Esophagus (tissue), 2 donors: ENCODE measurements at regions not wholly inside any gene's neighbourhood (a gene's known extent, or its start where the extent isn't known, plus 50 kb on each side); places are given as distances from the start of the nearest gene placed in this dataset.

Experiments
- H3K27ac ChIP-seq, 2 donors: one replicate each; pipeline ENCODE4 v1.5.1; 2013; ENCODE audit warnings: low read depth in 2 of 2, mild to moderate bottlenecking in 2 of 2, inconsistent platforms in 1 of 2, low read length in 1 of 2, moderate library complexity in 1 of 2
- H3K27me3 ChIP-seq, 2 donors: one replicate each; pipeline ENCODE4 v1.6.1; 2013; ENCODE audit warnings: low read length in 2 of 2, control low read depth in 1 of 2, mild to moderate bottlenecking in 1 of 2; ENCODE audit not compliant: insufficient read depth in 2 of 2, control insufficient read depth in 1 of 2
- H3K36me3 ChIP-seq, 2 donors: one replicate each; pipeline ENCODE4 v1.6.1; 2013; ENCODE audit warnings: low read length in 1 of 2; ENCODE audit not compliant: control insufficient read depth in 2 of 2, insufficient read depth in 2 of 2
- H3K4me1 ChIP-seq, 2 donors: one replicate each; pipeline ENCODE4 v1.6.1; 2013; ENCODE audit warnings: low read length in 1 of 2; ENCODE audit not compliant: control insufficient read depth in 2 of 2, insufficient read depth in 2 of 2
- H3K4me3 ChIP-seq, 2 donors: one replicate each; pipeline ENCODE4 v1.5.1; 2013; ENCODE audit warnings: low read length in 2 of 2, mild to moderate bottlenecking in 2 of 2, low read depth in 1 of 2, moderate library complexity in 1 of 2
- H3K9me3 ChIP-seq, 2 donors: one replicate each; pipeline ENCODE4 v1.6.1; 2013; ENCODE audit warnings: mild to moderate bottlenecking in 2 of 2, low read depth in 1 of 2, low read length in 1 of 2, moderate library complexity in 1 of 2; ENCODE audit not compliant: control insufficient read depth in 2 of 2, insufficient read depth in 1 of 2
- WGBS, 2 donors: extraction: QIAGEN DNeasy Blood & Tissue Kit; methylation state at CpG; one replicate each; pipeline ENCODE4 v1.1.7; 2013; 5-methylcytosine and 5-hydroxymethylcytosine counted together
- donor health status: healthy with polysubstance abuse.
- donor health status: Bipolar disorder and iron deficiency.

DNA sequence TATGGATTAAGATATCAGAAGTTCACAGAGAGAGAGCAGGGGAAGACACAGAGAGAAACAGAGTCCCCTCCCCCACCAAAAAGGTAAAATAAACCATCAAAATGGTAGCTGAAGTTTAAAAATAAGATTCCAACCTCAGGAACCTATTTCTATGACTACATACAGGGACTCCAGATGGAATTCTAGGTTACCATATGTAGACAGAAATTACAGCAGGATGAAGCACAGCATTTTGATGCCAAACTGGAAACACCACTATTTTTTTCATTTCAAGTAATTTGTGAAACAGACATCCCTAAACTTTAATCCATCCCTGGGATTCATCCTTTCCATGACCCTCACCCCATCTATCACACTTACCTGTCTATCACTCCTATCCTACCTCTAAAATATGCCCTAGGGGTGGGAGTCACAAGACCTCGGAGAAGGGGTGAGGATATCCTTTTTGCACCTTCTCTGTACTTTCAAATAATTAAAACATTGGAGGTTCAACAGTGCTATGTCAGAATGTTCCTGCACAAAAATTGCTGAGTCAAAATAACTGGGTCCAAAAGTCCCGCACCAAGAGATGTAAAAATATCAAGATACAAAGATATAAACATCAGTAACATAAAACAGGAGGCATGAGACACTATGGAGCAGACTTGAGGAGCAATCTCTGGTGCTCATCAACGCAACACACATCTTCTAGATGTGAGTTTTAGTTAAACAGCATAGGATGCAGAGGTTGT is 344.5 kb upstream of the RASGEF1B start:
- H3K4me3 ChIP-seq, result no peak overlapping the region
- WGBS, 2 donors, result 90% methylated on average over 3 of the region's 3 CpGs
- H3K27me3 ChIP-seq, result no peaks in the 10 kb centered on the region
- no peak overlapping the region for H3K27ac ChIP-seq
- H3K9me3 ChIP-seq, result no peaks in the 10 kb centered on the region
- H3K36me3 ChIP-seq, result no peaks in the 10 kb centered on the region
- H3K4me1 ChIP-seq, result no peaks in the 10 kb centered on the region

DNA sequence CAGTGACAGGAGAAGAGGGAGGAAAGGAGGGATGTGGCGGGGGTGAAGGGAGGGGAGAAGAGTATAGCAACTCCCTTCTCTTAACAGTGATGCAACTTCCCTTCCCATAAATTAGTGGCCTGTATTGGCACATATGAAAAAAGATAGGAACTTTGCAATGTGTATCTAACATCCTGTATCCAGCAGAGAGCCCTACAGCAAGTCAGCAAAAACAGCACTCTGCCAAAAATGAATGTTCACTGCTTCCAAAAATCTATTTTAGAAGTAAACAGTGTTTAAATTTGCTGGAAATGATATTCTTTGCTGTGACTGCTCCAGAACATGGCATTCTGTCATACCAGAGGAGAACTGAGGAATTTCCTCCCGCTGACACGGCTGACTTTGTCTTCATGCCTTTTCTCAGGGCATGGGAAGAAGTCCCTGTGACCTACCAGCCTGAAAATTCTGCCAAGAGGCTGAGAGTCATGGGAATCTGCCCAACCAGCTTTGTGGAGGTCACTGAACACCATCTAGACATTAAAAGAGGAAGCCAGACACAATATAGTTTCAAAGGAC is 343.4 kb upstream of the RASGEF1B start:
- Histone ChIP-seq H3K4me1 (no peaks in the 10 kb centered on the region), H3K27ac (no peak overlapping the region), H3K27me3 (no peaks in the 10 kb centered on the region), H3K36me3 (no peaks in the 10 kb centered on the region), H3K9me3 (no peaks in the 10 kb centered on the region), H3K4me3 (no peak overlapping the region)
- 60 to 65% methylated on average over 3 of the region's 3 CpGs for WGBS, 2 donors

DNA sequence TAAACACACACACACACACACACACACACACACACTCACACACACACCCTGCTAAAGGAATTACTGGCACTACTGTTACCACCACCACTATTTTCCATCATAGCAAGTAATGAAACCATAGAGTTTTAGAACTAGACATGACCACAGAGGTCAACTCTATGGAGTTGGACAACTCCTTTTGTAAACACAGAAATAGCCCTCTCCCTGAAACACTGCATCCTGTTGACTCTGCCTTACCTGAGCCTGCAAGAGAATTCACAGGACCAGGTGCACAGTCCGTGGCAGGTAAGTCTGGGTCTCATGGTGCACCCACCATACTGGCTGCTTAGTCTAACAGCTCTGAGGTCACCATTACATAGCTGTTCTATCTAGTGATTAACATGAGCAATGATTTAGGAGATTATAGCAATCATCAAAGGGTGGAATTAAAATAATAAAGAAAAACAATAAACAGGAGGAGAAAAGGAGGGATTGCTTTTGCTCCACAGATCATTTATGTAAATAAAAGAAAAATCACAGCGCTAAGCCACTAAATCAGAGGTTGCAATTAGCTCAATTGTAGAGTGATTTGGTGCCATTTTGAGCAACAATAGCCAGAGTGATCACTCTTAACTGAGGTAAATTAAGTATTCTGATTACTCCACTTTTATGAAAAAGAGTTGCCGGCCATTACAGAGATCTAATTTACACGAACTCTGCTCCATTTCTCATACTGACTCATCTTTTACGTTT is 340.0 kb upstream of the RASGEF1B start:
- Histone ChIP-seq H3K4me3 (no peak overlapping the region), H3K36me3 (no peaks in the 10 kb centered on the region), H3K9me3 (no peaks in the 10 kb centered on the region), H3K27me3 (no peaks in the 10 kb centered on the region), H3K27ac (no peak overlapping the region), H3K4me1 (peaks cover 0 to 4% of the 10 kb centered on the region in 2 donors)
- WGBS, 2 donors, result 79 to 82% methylated on average over 5 of the region's 5 CpGs

DNA sequence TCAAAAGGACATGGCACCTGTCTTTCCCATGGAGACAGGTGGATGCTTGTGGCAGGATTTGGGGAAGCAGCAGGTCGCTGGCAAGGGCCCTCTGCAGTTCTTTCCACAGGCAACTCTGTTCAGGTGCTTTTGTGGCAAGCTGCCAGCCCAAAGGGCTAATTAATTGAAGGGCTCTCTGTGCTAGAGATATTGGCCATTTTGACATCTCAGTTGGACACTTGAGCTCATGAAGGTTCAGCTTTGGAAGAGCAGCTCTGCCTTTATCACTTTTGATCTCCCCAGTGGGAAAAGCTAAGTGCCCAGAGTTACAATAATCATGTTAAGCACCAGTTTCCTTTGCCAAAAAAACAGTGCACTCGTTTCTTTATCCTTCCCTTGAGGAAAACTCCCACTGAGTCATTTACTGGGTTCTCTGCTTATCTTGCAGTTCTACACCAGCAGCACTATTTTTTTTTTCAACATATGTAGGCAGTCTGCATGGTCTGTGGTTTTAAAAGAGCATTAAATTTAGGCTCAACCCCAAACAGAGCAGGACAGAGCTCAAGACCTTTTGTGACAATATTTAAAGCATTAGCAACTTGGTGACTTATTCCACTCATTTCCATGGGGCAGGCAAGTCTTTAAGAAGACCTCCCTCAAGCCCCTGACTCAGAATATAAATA is 336.4 kb upstream of the RASGEF1B start:
- 22 to 40% methylated on average over 2 of the region's 2 CpGs for WGBS, 2 donors
- H3K9me3 ChIP-seq, result no peaks in the 10 kb centered on the region
- no peak overlapping the region for H3K27ac ChIP-seq
- H3K36me3 ChIP-seq, result no peaks in the 10 kb centered on the region
- H3K4me1 ChIP-seq, result peaks cover 0 to 4% of the 10 kb centered on the region in 2 donors
- H3K4me3 ChIP-seq, result no peak overlapping the region
- H3K27me3 ChIP-seq, result no peaks in the 10 kb centered on the region

DNA sequence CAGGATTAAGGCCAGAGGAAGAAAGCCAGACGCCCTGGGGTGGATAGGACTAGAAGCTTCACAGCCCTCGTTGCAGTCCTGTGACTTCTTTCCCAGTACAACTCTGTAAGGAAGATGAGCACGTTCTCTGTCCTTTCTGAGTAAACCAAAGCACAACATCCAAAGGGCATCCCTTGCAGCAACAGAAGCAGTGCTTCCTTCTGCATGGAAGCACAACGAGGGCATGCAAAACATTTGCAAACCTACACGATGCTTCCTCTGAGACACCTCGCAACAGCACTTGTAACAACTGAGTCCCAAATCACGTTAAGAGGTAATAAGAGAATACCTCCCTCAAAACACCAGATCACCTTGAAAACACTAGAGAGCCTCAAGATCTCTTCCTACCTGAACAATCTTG is 335.7 kb upstream of the RASGEF1B start:
- Histone ChIP-seq H3K36me3 (no peaks in the 10 kb centered on the region), H3K27me3 (no peaks in the 10 kb centered on the region), H3K4me3 (no peak overlapping the region), H3K4me1 (peaks cover 0 to 4% of the 10 kb centered on the region in 2 donors), H3K9me3 (no peaks in the 10 kb centered on the region), H3K27ac (no peak overlapping the region)
- WGBS, 2 donors, result 74 to 82% methylated on average over 7 of the region's 7 CpGs

DNA sequence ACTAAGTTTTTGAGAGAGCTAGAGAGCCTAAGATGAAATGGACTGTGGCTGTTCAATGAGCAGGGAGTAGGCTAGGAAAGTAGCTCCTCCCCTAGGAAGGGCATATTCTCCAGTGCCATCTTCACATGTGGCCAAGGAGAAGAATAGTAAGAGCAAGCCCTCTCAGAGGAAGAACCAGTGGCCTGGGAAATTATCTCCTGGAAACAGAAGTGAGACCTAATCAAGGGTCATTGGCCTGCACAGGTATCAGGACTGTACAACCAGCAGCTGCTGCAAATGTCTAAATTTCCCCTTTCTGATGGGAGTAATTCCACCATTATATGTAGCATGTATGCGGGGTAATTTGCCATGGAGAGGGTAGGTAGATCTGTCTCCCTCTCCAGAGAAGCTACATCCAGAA is 334.8 kb upstream of the RASGEF1B start:
- H3K4me1 ChIP-seq, result peaks cover 0 to 4% of the 10 kb centered on the region in 2 donors
- no peaks in the 10 kb centered on the region for H3K27me3 ChIP-seq
- H3K4me3 ChIP-seq, result no peak overlapping the region
- no peaks in the 10 kb centered on the region for H3K9me3 ChIP-seq
- no peaks in the 10 kb centered on the region for H3K36me3 ChIP-seq
- 93 to 96% methylated on average over 1 of the region's 1 CpG for WGBS, 2 donors
- H3K27ac ChIP-seq, result no peak overlapping the region

DNA sequence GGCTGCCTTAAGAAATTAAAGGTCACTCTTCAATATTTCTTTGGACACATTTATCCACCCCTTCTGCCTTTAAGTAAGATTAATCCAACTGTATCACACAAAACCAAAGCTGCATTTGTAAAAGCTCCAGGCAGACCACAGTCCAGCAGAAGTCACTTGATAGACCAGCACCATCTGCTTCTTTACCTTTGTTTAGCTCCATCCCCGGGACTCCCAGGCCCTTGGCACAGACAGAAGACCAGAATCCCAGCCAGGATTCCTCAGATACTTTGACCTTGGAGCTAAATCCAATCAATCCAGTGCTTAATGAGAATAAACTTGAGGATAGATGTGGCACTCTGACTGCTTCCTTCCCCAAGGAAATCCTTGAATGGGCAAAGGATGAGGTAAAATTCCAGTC is 333.1 kb upstream of the RASGEF1B start:
- Histone ChIP-seq H3K36me3 (no peaks in the 10 kb centered on the region), H3K4me1 (peaks cover 0 to 4% of the 10 kb centered on the region in 2 donors), H3K4me3 (no peak overlapping the region), H3K27ac (no peak overlapping the region), H3K9me3 (no peaks in the 10 kb centered on the region), H3K27me3 (no peaks in the 10 kb centered on the region)
- WGBS, 2 donors, result 29 to 43% methylated on average over 1 of the region's 1 CpG

DNA sequence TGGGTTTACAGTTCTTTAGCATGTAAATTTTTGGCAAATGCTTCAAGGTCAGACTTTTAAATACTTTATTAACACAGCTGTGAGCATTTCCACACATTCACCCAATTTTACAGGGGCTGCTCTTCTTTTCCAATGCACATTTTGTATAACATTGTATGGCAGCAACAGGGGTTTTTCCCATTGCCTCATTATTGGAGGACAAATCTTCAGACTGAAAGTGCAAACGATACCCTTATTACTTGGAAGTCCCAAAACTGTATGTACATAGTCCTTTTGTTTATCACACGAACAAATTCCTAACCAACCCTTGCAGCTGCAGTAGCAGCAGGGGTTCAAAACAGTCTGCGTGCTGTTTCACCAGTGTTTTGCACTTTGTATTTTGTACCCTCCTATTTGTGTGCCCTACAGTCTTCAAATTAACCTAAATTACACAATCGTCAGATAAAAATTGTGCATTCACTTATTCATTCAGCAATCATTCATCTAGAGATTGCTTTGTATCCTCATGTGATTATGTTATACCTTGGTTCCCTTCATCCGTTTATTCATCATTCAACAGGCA is 330.7 kb upstream of the RASGEF1B start:
- 55 to 63% methylated on average over 5 of the region's 5 CpGs for WGBS, 2 donors
- Histone ChIP-seq H3K4me3 (no peak overlapping the region), H3K36me3 (no peaks in the 10 kb centered on the region), H3K27ac (no peak overlapping the region), H3K27me3 (no peaks in the 10 kb centered on the region), H3K9me3 (no peaks in the 10 kb centered on the region), H3K4me1 (no peaks in the 10 kb centered on the region)

DNA sequence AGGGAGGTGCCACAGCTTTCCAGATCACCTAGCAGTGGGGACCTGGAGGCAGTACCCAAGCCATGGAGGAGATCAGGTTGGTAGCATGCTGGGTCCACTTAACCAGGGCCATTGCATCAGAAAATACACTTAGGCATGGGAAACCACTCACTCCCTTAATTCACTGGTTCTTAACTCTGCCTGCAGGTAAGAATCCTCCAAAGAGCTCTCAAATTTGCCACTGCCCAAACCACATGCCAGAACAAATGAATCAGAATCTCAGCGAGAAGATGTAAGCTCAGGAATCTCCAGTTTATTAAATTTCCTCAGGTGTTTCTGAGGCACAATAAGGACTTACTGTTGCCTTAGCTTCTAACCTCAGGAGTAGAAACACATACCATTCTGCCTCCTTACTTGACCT is 327.7 kb upstream of the RASGEF1B start:
- WGBS, 2 donors, result 74% methylated on average over 1 of the region's 1 CpG
- Histone ChIP-seq H3K27ac (no peak overlapping the region), H3K4me3 (no peak overlapping the region)

More for the DNA sequence above, 327.7 kb upstream of the RASGEF1B start:
- Histone ChIP-seq H3K4me1 (no peaks in the 10 kb centered on the region), H3K9me3 (no peaks in the 10 kb centered on the region), H3K36me3 (no peaks in the 10 kb centered on the region), H3K27me3 (no peaks in the 10 kb centered on the region)
